Stimulated activated CD4-positive, alpha-beta T cell treated with anti-CD3 and anti-CD28 coated beads, TNF-alpha, amount 100 ng/mL, for 24 hours (primary cell): ENCODE measurements at regions not wholly inside any gene's neighbourhood (a gene's known extent, or its start where the extent isn't known, plus 50 kb on each side); places are given as distances from the start of the nearest gene placed in this dataset.
"Not testable (repeated sequence)": the region's sequence is repeated elsewhere in the genome, so short reads cannot be mapped to it uniquely, and the experiment has no call there.

Source experiments
- DNase-seq, 3 experiments: peaks; one replicate each; pipeline ENCODE4 v3.0.0-alpha.2; 2020; ENCODE audit warnings: low read depth in 3 of 3

GRCh38 chr1:166391279-166392066, 224.7 kb upstream of the FAM78B start:
- no peak for DNase-seq

GRCh38 chr1:166395729-166396128, 228.9 kb upstream of the FAM78B start:
- DNase-seq, result no peak

- not testable (repeated sequence) for DNase-seq
Measured at GRCh38 chr1:166409253-166410082, 242.7 kb upstream of the FAM78B start.

- no peak for DNase-seq
Measured at GRCh38 chr1:166410083-166410385, 243.2 kb upstream of the FAM78B start.

GRCh38 chr1:166416831-166417230, 250.0 kb upstream of the FAM78B start:
- DNase-seq, result not testable (repeated sequence)

GRCh38 chr1:166418344-166418933, 251.6 kb upstream of the FAM78B start:
- DNase-seq, result no peak

- DNase-seq, result not testable (repeated sequence)
Measured at GRCh38 chr1:166422586-166422985, 255.8 kb upstream of the FAM78B start.

GRCh38 chr1:166432655-166433054, 265.9 kb upstream of the FAM78B start:
- DNase-seq, result no peak

GRCh38 chr1:166433404-166434304, 266.9 kb upstream of the FAM78B start:
- DNase-seq, result not testable (repeated sequence)

GRCh38 chr1:166457700-166458099, 290.9 kb upstream of the FAM78B start:
- no peak for DNase-seq

GRCh38 chr1:166464333-166464732, 297.5 kb upstream of the FAM78B start:
- no peak for DNase-seq

GRCh38 chr1:166470014-166470413, 303.2 kb upstream of the FAM78B start:
- DNase-seq, result no peak

- no peak for DNase-seq
Measured at GRCh38 chr1:166470441-166470840, 303.6 kb upstream of the FAM78B start.

- DNase-seq, result no peak
Measured at GRCh38 chr1:166471359-166471758, 304.6 kb upstream of the FAM78B start.

- peak; percentile 8 to 42 (median 34) for DNase-seq
Measured at GRCh38 chr1:166479052-166479631, 312.3 kb upstream of the FAM78B start.

GRCh38 chr1:166484471-166484870, 317.7 kb upstream of the FAM78B start:
- no peak for DNase-seq

GRCh38 chr1:166484871-166485270, 318.1 kb upstream of the FAM78B start:
- no peak for DNase-seq

GRCh38 chr1:166485620-166486019, 318.8 kb upstream of the FAM78B start:
- no peak for DNase-seq

- DNase-seq, result no peak
Measured at GRCh38 chr1:166488327-166488726, 321.5 kb upstream of the FAM78B start.

GRCh38 chr1:166489356-166489669, 322.5 kb upstream of the FAM78B start:
- DNase-seq, result no peak

GRCh38 chr1:166489670-166490436, 323.1 kb upstream of the FAM78B start:
- peak; percentile 11 to 30 (median 21) for DNase-seq
